ENCODE measurements at regions not wholly inside any gene's neighbourhood (a gene's known extent, or its start where the extent isn't known, plus 50 kb on each side); places are given as distances from the start of the nearest gene placed in this dataset.
"Not testable (repeated sequence)": the region's sequence is repeated elsewhere in the genome, so short reads cannot be mapped to it uniquely, and the experiment has no call there.

- Mint-ChIP-seq H3K9me3 (peaks cover 10% of the 10 kb centered on the region), H3K27ac (no peak overlapping the region), H3K4me1 (no peaks in the 10 kb centered on the region), H3K27me3 (ENCODE audit: low read depth) (peaks cover 18% of the 10 kb centered on the region), H3K36me3 (no peaks in the 10 kb centered on the region), H3K4me3 (no peak overlapping the region)
- no peak for TF ChIP-seq CTCF (IDR thresholded peaks at IDR 0.05; ENCODE audit: unreplicated experiment)
- DNase-seq (ENCODE audit: low spot score in 2 of 2, unreplicated experiment in 2 of 2): no peak
Measured at GRCh38 chr20:59110607-59111006, 53.0 kb upstream of the ZNF831 start.

DNA sequence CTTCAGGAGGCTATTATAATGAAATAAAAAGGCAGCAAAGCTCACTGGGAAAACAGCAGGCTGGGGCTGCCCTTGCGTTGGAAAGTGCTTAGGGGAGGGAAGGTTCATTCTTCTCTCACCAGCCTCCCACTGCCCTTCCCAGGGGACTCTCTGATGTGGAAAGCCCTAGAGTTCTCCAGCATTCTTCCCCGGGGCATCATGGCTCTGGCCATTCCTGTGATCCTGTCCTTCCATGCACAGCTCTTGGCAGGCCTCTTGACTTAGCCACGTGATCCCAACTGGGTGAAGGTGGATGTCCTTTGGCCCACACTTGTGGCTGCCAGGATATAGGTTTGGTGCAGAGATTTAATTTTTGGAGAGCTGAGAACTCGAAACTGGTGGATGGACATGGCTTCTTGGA, 58.0 kb upstream of the ZNF831 start:
- Mint-ChIP-seq H3K27me3 (ENCODE audit: low read depth) (peaks cover 50% of the 10 kb centered on the region), H3K4me3 (no peak overlapping the region), H3K36me3 (no peaks in the 10 kb centered on the region), H3K9me3 (no peaks in the 10 kb centered on the region), H3K27ac (no peak overlapping the region), H3K4me1 (no peaks in the 10 kb centered on the region)
- no peak for DNase-seq (ENCODE audit: low spot score in 2 of 2, unreplicated experiment in 2 of 2)
- TF ChIP-seq CTCF (IDR thresholded peaks at IDR 0.05; ENCODE audit: unreplicated experiment): no peak

DNA sequence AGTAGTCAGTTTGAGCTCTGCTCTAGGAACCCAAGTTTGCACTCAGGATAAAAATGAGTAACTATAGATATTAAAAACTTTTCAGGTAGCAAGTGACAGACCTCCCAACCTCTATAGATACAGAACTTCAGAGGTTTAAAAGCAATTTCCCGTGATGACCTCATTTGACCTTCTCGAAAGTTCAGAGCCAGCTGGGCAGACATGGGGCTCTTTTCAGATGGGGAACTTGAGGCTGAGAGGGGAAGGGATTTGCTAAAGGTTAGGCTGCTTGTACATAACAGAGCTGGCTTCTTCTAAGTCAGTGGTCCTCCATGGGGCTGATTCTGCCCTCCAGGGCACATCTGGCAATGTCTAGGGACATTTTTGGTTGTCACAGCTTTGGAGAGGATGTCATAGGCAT, 58.8 kb upstream of the ZNF831 start:
- H3K4me1 Mint-ChIP-seq: no peaks in the 10 kb centered on the region
- no peak overlapping the region for H3K4me3 Mint-ChIP-seq
- no peaks in the 10 kb centered on the region for H3K9me3 Mint-ChIP-seq
- TF ChIP-seq CTCF (IDR thresholded peaks at IDR 0.05; ENCODE audit: unreplicated experiment): no peak
- H3K27me3 Mint-ChIP-seq (ENCODE audit: low read depth): peaks cover 55% of the 10 kb centered on the region
- no peaks in the 10 kb centered on the region for H3K36me3 Mint-ChIP-seq
- no peak for DNase-seq (ENCODE audit: low spot score in 2 of 2, unreplicated experiment in 2 of 2)
- no peak overlapping the region for H3K27ac Mint-ChIP-seq

DNA sequence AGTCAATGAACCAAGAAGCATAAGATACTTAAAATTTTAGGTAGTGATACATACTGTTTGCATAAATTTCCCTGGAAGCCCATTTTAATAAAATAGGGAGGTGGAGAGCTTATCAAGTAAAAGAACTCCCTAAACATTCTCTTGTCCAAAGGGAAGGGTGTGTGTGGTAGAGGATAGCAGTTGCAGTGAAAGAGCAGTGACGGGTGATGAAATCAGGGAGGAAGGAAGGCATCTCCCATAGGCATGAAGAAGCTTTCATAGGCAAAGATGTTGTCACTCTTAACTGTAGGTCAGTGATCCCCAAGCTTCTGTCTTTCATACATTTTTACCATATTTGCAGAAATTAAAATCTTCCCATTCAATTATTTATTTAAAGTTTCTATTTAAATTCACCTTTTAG, 60.0 kb upstream of the ZNF831 start:
- no peak overlapping the region for H3K27ac Mint-ChIP-seq
- no peak for TF ChIP-seq CTCF (IDR thresholded peaks at IDR 0.05; ENCODE audit: unreplicated experiment)
- no peaks in the 10 kb centered on the region for H3K9me3 Mint-ChIP-seq
- no peaks in the 10 kb centered on the region for H3K4me1 Mint-ChIP-seq
- H3K4me3 Mint-ChIP-seq: no peak overlapping the region
- peaks cover 61% of the 10 kb centered on the region for H3K27me3 Mint-ChIP-seq (ENCODE audit: low read depth)
- no peak for DNase-seq (ENCODE audit: low spot score in 2 of 2, unreplicated experiment in 2 of 2)
- no peaks in the 10 kb centered on the region for H3K36me3 Mint-ChIP-seq

DNA sequence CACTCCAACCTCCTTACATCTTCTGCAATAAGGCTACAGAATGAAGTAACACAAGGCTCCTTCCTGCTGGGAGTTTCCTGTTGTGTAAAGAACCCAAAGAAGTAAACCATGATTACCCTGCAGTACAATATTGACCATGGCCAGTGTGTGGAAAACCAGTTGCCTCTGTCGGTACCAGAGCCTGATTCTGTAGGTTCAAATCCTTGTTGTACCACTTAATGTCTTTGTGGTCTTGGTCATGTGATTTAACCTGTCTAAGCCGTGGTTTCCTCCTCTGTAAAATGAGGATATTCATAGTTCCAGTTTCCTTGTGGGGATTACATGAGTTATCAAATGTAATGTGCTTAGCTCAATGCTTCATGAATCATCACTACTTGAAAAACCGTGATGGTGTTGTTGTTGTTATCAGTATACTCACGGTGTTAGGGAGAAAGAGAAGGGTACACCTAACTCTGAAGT, 60.3 kb upstream of the PRELID3B start:
- Mint-ChIP-seq H3K4me3 (no peak overlapping the region), H3K27ac (no peak overlapping the region), H3K9me3 (no peaks in the 10 kb centered on the region), H3K27me3 (ENCODE audit: low read depth) (peaks cover 64% of the 10 kb centered on the region), H3K36me3 (no peaks in the 10 kb centered on the region), H3K4me1 (no peaks in the 10 kb centered on the region)
- no peak for DNase-seq (ENCODE audit: low spot score in 2 of 2, unreplicated experiment in 2 of 2)
- no peak for TF ChIP-seq CTCF (IDR thresholded peaks at IDR 0.05; ENCODE audit: unreplicated experiment)

- peaks cover 67% of the 10 kb centered on the region for H3K27me3 Mint-ChIP-seq (ENCODE audit: low read depth)
- TF ChIP-seq CTCF (IDR thresholded peaks at IDR 0.05; ENCODE audit: unreplicated experiment): no peak
- H3K4me1 Mint-ChIP-seq: no peaks in the 10 kb centered on the region
- H3K27ac Mint-ChIP-seq: no peak overlapping the region
- no peaks in the 10 kb centered on the region for H3K9me3 Mint-ChIP-seq
- H3K4me3 Mint-ChIP-seq: no peak overlapping the region
- H3K36me3 Mint-ChIP-seq: no peaks in the 10 kb centered on the region
- no peak for DNase-seq (ENCODE audit: low spot score in 2 of 2, unreplicated experiment in 2 of 2)
Measured at GRCh38 chr20:59101961-59102360, 59.4 kb upstream of the PRELID3B start.

DNA sequence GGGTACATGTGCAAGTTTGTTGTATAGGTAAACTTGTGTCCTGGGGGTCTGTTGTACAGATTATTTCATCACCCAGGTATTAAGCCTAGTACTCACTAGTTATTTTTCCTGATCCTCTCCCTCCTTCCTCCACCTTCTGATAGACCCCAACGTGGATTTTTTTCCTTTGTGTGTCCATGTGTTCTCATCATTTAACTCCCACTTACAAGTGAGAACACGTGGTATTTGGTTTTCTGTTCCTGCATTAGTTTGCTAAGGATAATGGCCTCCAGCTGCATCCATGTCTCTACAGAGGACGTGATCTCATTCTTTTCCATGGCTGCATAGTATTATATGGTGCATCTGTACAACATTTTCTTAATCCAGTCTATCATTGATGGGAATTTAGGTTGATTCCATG, 57.3 kb upstream of the PRELID3B start:
- not testable (repeated sequence) for H3K27ac Mint-ChIP-seq; H3K36me3 Mint-ChIP-seq; DNase-seq (ENCODE audit: low spot score in 2 of 2, unreplicated experiment in 2 of 2); H3K4me3 Mint-ChIP-seq; H3K4me1 Mint-ChIP-seq; H3K9me3 Mint-ChIP-seq
- peaks cover 60% of the 10 kb centered on the region for H3K27me3 Mint-ChIP-seq (ENCODE audit: low read depth)

All from mesothelial cell of epicardium (in vitro differentiated cells).